Gastroesophageal sphincter (tissue), 2 donors: ENCODE measurements at regions not wholly inside any gene's neighbourhood (a gene's known extent, or its start where the extent isn't known, plus 50 kb on each side); places are given as distances from the start of the nearest gene placed in this dataset.

Source experiments
- EP300 ChIP-seq: sonication (generic); formaldehyde crosslinking; IDR thresholded peaks from one replicate; pipeline ENCODE4 v1.6.1; 2017; ENCODE audit warnings: antibody characterized with exemption, mild to moderate bottlenecking
- POLR2AphosphoS5 ChIP-seq: sonication (generic); formaldehyde crosslinking; IDR thresholded peaks from one replicate; pipeline ENCODE4 v1.6.1; 2017; ENCODE audit warnings: antibody characterized with exemption

GRCh38 chr17:77767148-77767547 is 191.4 kb upstream of the TNRC6C start:
- TF ChIP-seq EP300: no peak
- no peak for TF ChIP-seq POLR2AphosphoS5
